Mesenchymal stem cell (in vitro differentiated cells and primary cell): ENCODE measurements at regions not wholly inside any gene's neighbourhood (a gene's known extent, or its start where the extent isn't known, plus 50 kb on each side); places are given as distances from the start of the nearest gene placed in this dataset.

Experiments used
- DNase-seq: peaks from one replicate; pipeline ENCODE4 v3.0.0-alpha.2; 2013
- H2AFZ ChIP-seq: one replicate; pipeline ENCODE4 v1.6.1; 2013; ENCODE audit warnings: low read depth, mild to moderate bottlenecking, control low read depth, inconsistent platforms, low read length, moderate library complexity
- H2AK5ac ChIP-seq: 2 replicates; pipeline ENCODE4 v1.6.1; 2013; ENCODE audit warnings: low read length, moderate library complexity, mild to moderate bottlenecking, inconsistent platforms; ENCODE audit not compliant: severe bottlenecking
- H2BK120ac ChIP-seq: one replicate; pipeline ENCODE4 v1.6.1; 2013; ENCODE audit warnings: low read depth, mild to moderate bottlenecking, inconsistent platforms, low read length, moderate library complexity
- H2BK12ac ChIP-seq, 2 experiments: one replicate each; pipeline ENCODE4 v1.6.1; 2013; ENCODE audit warnings: inconsistent platforms in 2 of 2, low read length in 2 of 2, mild to moderate bottlenecking in 2 of 2, moderate library complexity in 2 of 2, control low read depth in 1 of 2
- H2BK15ac ChIP-seq: one replicate; pipeline ENCODE4 v1.6.1; 2013; ENCODE audit warnings: mild to moderate bottlenecking, low read depth, inconsistent platforms; ENCODE audit not compliant: poor library complexity, severe bottlenecking
- H2BK5ac ChIP-seq: 2 replicates; pipeline ENCODE4 v1.6.1; 2013; ENCODE audit warnings: low read depth, mild to moderate bottlenecking, low read length, control low read depth, inconsistent platforms; ENCODE audit not compliant: poor library complexity, severe bottlenecking
- H3K14ac ChIP-seq, 2 experiments: one replicate each; pipeline ENCODE4 v1.6.1; 2013; ENCODE audit warnings: inconsistent platforms in 2 of 2, low read length in 2 of 2, control low read depth in 1 of 2, mild to moderate bottlenecking in 1 of 2, moderate library complexity in 1 of 2
- H3K18ac ChIP-seq, 2 experiments: one replicate each; pipeline ENCODE4 v1.6.1; 2013; ENCODE audit warnings: inconsistent platforms in 2 of 2, low read length in 2 of 2, control low read depth in 1 of 2, low read depth in 1 of 2, mild to moderate bottlenecking in 1 of 2
- H3K23ac ChIP-seq, 2 experiments: one replicate each; pipeline ENCODE4 v1.6.1; 2013; ENCODE audit warnings: inconsistent platforms in 2 of 2, low read length in 2 of 2, mild to moderate bottlenecking in 2 of 2, moderate library complexity in 2 of 2, control low read depth in 1 of 2
- H3K27ac ChIP-seq: 2 replicates; pipeline ENCODE4 v1.5.1; 2013; ENCODE audit warnings: mild to moderate bottlenecking, moderate library complexity, low read length, control low read depth, inconsistent platforms; ENCODE audit not compliant: poor library complexity, severe bottlenecking
- H3K27me3 ChIP-seq, 2 experiments: 2 replicates each; pipeline versions ENCODE4 v1.6.1 to v1.7.0; 2013; ENCODE audit warnings: low read length in 2 of 2, mild to moderate bottlenecking in 2 of 2, moderate library complexity in 2 of 2, control low read depth in 1 of 2, inconsistent platforms in 1 of 2; ENCODE audit not compliant: control insufficient read depth in 1 of 2, insufficient read depth in 1 of 2
- H3K36me3 ChIP-seq, 2 experiments: 2 replicates each; pipeline versions ENCODE4 v1.6.1 to v1.7.0; 2013; ENCODE audit warnings: low read length in 2 of 2, control low read depth in 1 of 2, inconsistent platforms in 1 of 2, low read depth in 1 of 2, mild to moderate bottlenecking in 1 of 2; ENCODE audit not compliant: insufficient read depth in 2 of 2, control insufficient read depth in 1 of 2
- H3K4ac ChIP-seq, 2 experiments: one replicate each; pipeline ENCODE4 v1.6.1; 2013; ENCODE audit warnings: inconsistent platforms in 2 of 2, low read length in 2 of 2, mild to moderate bottlenecking in 2 of 2, moderate library complexity in 2 of 2, control low read depth in 1 of 2, low read depth in 1 of 2
- H3K4me1 ChIP-seq: 2 replicates; pipeline ENCODE4 v1.6.1; 2013; ENCODE audit warnings: low read depth, low read length, control low read depth; ENCODE audit not compliant: control insufficient read depth, insufficient read depth
- H3K4me2 ChIP-seq: 2 replicates; pipeline ENCODE4 v1.6.1; 2013; ENCODE audit warnings: low read length, mild to moderate bottlenecking, inconsistent platforms; ENCODE audit not compliant: poor library complexity, severe bottlenecking
- H3K4me3 ChIP-seq, 2 experiments: 2 replicates each; pipeline versions ENCODE4 v1.5.1 to v1.7.0; 2013; ENCODE audit warnings: low read length in 2 of 2, mild to moderate bottlenecking in 2 of 2, control low read depth in 1 of 2, low read depth in 1 of 2; ENCODE audit not compliant: insufficient read depth in 1 of 2
- H3K79me1 ChIP-seq: replicated peaks from 2 replicates; pipeline ENCODE4 v1.6.1; 2013; ENCODE audit warnings: mild to moderate bottlenecking, control low read depth, low read length, inconsistent platforms; ENCODE audit not compliant: poor library complexity, severe bottlenecking
- H3K9ac ChIP-seq: 2 replicates; pipeline ENCODE4 v1.7.0; 2013; ENCODE audit warnings: mild to moderate bottlenecking, low read length, moderate library complexity
- H3K9me3 ChIP-seq: 2 replicates; pipeline ENCODE4 v1.7.0; 2013; ENCODE audit warnings: mild to moderate bottlenecking, low read length; ENCODE audit not compliant: control insufficient read depth
- H4K8ac ChIP-seq: one replicate; pipeline ENCODE4 v1.6.1; 2013; ENCODE audit warnings: inconsistent platforms, mild to moderate bottlenecking, low read length, moderate library complexity
- H4K91ac ChIP-seq: one replicate; pipeline ENCODE4 v1.6.1; 2013; ENCODE audit warnings: mild to moderate bottlenecking, low read length, inconsistent platforms
- WGBS: methylation state at CpG from one replicate; pipeline ENCODE4 v1.1.7; 2013; ENCODE audit warnings: mixed read lengths; 5-methylcytosine and 5-hydroxymethylcytosine counted together

DNA sequence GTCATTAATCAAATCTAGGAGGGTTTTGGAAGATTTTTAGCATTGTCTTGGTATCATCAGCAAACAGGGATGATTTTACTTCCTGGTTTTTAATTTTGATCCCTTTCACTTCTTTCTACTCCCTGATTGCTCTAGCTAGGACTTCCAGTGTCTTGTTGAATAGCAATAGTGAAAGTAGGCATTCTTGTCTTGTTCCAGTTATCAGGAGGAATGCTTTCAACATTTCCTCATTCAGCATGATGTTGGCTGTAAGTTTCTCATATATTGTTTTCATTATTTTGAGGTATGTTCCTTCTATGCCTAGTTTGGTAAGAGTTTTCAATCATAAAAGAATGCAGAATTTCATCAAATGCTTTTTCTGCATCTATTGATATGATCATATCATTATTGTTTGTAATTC is 244.2 kb upstream of the CLEC14A start:
- no peak overlapping the region for H4K8ac ChIP-seq
- no peaks in the 10 kb centered on the region for H3K4me1 ChIP-seq
- no peak overlapping the region for H2AFZ ChIP-seq
- no peak overlapping the region for H2BK15ac ChIP-seq
- no peak overlapping the region for H3K14ac ChIP-seq
- no peak overlapping the region for H2BK120ac ChIP-seq
- DNase-seq = no peak
- no peak overlapping the region for H3K4me3 ChIP-seq
- H3K27ac ChIP-seq = no peak overlapping the region
- no peak overlapping the region for H2AK5ac ChIP-seq
- H3K36me3 ChIP-seq = no peaks in the 10 kb centered on the region
- no peak overlapping the region for H3K4me2 ChIP-seq
- no peak overlapping the region for H3K4ac ChIP-seq
- no peak overlapping the region for H2BK12ac ChIP-seq
- no peak overlapping the region for H3K9ac ChIP-seq
- no peak overlapping the region for H2BK5ac ChIP-seq
- H3K18ac ChIP-seq = no peak overlapping the region
- no peaks in the 10 kb centered on the region for H3K27me3 ChIP-seq
- H4K91ac ChIP-seq = no peak overlapping the region
- no peaks in the 10 kb centered on the region for H3K79me1 ChIP-seq
- H3K23ac ChIP-seq = no peak overlapping the region
- H3K9me3 ChIP-seq = no peaks in the 10 kb centered on the region

DNA sequence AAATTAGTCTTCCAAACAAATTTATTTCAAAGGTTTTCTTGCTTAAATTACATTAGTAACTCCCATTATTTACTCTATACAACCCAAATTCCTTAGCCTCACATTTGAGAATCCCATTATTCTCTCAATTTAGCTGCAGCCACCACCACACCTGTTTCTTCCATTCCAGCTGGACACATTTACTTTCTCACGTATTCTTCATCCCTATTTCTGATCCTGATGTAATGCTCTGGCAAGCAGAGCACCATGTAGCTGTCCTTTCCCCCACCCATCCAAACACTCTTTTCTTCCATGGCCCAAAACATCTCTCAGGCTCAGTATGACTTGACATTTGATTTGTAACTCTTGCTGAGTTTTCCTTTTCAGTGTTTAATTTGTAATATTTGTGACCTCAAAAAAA is 240.2 kb upstream of the CLEC14A start:
- 83% methylated on average over 1 of the region's 1 CpG for WGBS
- no peak overlapping the region for H2AK5ac ChIP-seq
- H3K14ac ChIP-seq = no peak overlapping the region
- no peak overlapping the region for H3K4me3 ChIP-seq
- H3K23ac ChIP-seq = no peak overlapping the region
- H2BK5ac ChIP-seq = no peak overlapping the region
- H3K79me1 ChIP-seq = no peaks in the 10 kb centered on the region
- H4K91ac ChIP-seq = no peak overlapping the region
- no peaks in the 10 kb centered on the region for H3K27me3 ChIP-seq
- H3K4me1 ChIP-seq = no peaks in the 10 kb centered on the region
- no peaks in the 10 kb centered on the region for H3K36me3 ChIP-seq
- H3K9ac ChIP-seq = no peak overlapping the region
- no peak overlapping the region for H2BK15ac ChIP-seq
- H3K9me3 ChIP-seq = peaks cover 24% of the 10 kb centered on the region
- H4K8ac ChIP-seq = no peak overlapping the region
- no peak overlapping the region for H2BK12ac ChIP-seq
- no peak overlapping the region for H2AFZ ChIP-seq
- no peak overlapping the region for H2BK120ac ChIP-seq
- no peak for DNase-seq
- no peak overlapping the region for H3K18ac ChIP-seq
- no peak overlapping the region for H3K27ac ChIP-seq
- H3K4ac ChIP-seq = no peak overlapping the region
- no peak overlapping the region for H3K4me2 ChIP-seq

DNA sequence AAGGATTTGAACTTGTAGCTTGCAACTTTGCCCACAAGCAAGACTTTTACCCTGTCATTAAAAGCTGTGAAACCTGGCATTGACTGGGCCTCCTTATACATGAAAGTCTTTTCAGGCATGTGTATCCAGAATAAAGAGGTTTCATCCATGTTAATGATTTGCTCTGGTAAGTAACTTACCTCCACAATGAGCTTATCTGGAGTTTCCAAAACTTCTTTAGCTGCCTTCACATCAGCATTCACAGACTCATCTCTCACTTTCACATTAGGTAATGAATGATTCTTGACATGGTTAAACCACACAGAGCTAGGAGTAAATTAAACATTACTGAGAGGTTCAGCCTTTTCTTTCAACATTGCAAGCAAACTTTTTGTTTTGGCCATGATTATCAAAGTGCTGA is 234.4 kb upstream of the CLEC14A start:
- H3K23ac ChIP-seq = no peak overlapping the region
- H3K4me3 ChIP-seq = no peak overlapping the region

DNA sequence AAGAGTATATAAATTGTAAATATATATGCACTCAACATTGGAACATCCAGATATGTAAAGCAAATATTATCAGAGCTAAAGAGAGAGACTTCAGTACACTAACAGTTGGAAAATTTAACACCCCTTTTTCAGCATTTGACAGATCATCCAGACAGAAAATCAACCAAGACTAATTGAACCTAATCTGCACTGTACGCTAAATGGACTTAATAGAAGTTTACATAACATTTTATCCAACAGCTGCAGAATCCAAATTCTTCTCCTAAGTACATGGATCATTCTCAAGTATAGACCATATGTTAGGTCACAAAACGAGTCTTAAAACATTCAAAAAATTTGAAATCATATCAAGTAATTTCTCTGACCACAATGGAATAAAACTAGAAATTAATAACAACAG is 229.1 kb upstream of the CLEC14A start:
- Histone ChIP-seq H2BK120ac (no peak overlapping the region), H4K8ac (no peak overlapping the region), H3K14ac (no peak overlapping the region), H2BK15ac (no peak overlapping the region), H2BK12ac (no peak overlapping the region), H3K36me3 (no peaks in the 10 kb centered on the region), H3K27ac (no peak overlapping the region), H2BK5ac (no peak overlapping the region), H3K79me1 (no peaks in the 10 kb centered on the region), H3K23ac (no peak overlapping the region), H3K4me3 (no peak overlapping the region), H3K27me3 (no peaks in the 10 kb centered on the region), H3K18ac (no peak overlapping the region), H3K4ac (no peak overlapping the region), H4K91ac (no peak overlapping the region), H2AFZ (no peak overlapping the region), H3K9ac (no peak overlapping the region), H3K9me3 (peaks cover 10% of the 10 kb centered on the region), H3K4me1 (no peaks in the 10 kb centered on the region), H2AK5ac (no peak overlapping the region), H3K4me2 (no peak overlapping the region)
- DNase-seq = no peak
- WGBS = 99% methylated on average over 2 of the region's 2 CpGs

More for the DNA sequence above, 234.4 kb upstream of the CLEC14A start:
- Histone ChIP-seq H3K18ac (no peak overlapping the region), H4K91ac (no peak overlapping the region), H2AFZ (no peak overlapping the region), H2BK5ac (no peak overlapping the region), H2BK120ac (no peak overlapping the region), H3K36me3 (no peaks in the 10 kb centered on the region), H2AK5ac (no peak overlapping the region), H3K4ac (no peak overlapping the region), H3K27me3 (no peaks in the 10 kb centered on the region), H3K79me1 (no peaks in the 10 kb centered on the region), H2BK12ac (no peak overlapping the region), H3K4me2 (no peak overlapping the region), H4K8ac (no peak overlapping the region), H3K4me1 (no peaks in the 10 kb centered on the region), H2BK15ac (no peak overlapping the region), H3K9me3 (peaks cover 32% of the 10 kb centered on the region), H3K27ac (no peak overlapping the region), H3K9ac (no peak overlapping the region), H3K14ac (no peak overlapping the region)
- DNase-seq = no peak
